HepG2 (cell line): ENCODE measurements at regions not wholly inside any gene's neighbourhood (a gene's known extent, or its start where the extent isn't known, plus 50 kb on each side); places are given as distances from the start of the nearest gene placed in this dataset.

ENCODE experiments used
- CEBPZ ChIP-seq: IDR thresholded peaks from 2 replicates; pipeline ENCODE4 v1.6.1; 2012; ENCODE audit warnings: low read length, improper control_type of control experiment
- DNMT3B ChIP-seq: conservative IDR thresholded peaks from 2 replicates; pipeline ENCODE4 v1.6.1; 2016; ENCODE audit warnings: missing biosample characterization, control low read depth
- GFI1 ChIP-seq: sonication (generic); formaldehyde crosslinking; IDR thresholded peaks from 2 replicates; pipeline ENCODE4 v1.5.0; 2020; ENCODE audit warnings: missing genetic modification reagents, mild to moderate bottlenecking, borderline replicate concordance
- KLF13 ChIP-seq: sonication (generic); formaldehyde crosslinking; IDR thresholded peaks from 2 replicates; pipeline ENCODE4 v1.4.0; 2020; ENCODE audit warnings: mild to moderate bottlenecking, missing genetic modification reagents
- SIX1 ChIP-seq: sonication (generic); formaldehyde crosslinking; IDR thresholded peaks from 2 replicates; pipeline ENCODE4 v1.4.0; 2020; ENCODE audit warnings: missing genetic modification reagents, borderline replicate concordance
- U2AF1 ChIP-seq: fragments of 200-400 bp; formaldehyde crosslinking; optimal IDR thresholded peaks from 2 replicates; pipeline ENCODE3; 2017; ENCODE audit warnings: mild to moderate bottlenecking, low read depth, low read length
- ZNF326 ChIP-seq: sonication (generic); formaldehyde crosslinking; IDR thresholded peaks from 2 replicates; pipeline ENCODE4 v1.4.0; 2020; ENCODE audit warnings: missing genetic modification reagents, borderline replicate concordance
- ZNF552 ChIP-seq: sonication (generic); formaldehyde crosslinking; IDR thresholded peaks from 2 replicates; pipeline ENCODE4 v1.9.0; 2022; ENCODE audit warnings: missing genetic modification reagents, mild to moderate bottlenecking, borderline replicate concordance
- TF ChIP-seq, protein P1 (sequence below): sonication (generic); formaldehyde crosslinking; IDR thresholded peaks from 2 replicates; pipeline ENCODE4 v1.4.0; 2020; ENCODE audit warnings: mild to moderate bottlenecking, missing genetic modification reagents, borderline replicate concordance
- TF ChIP-seq, protein P2 (sequence below): sonication (generic); formaldehyde crosslinking; IDR thresholded peaks from 2 replicates; pipeline ENCODE4 v1.4.0; 2020; ENCODE audit warnings: mild to moderate bottlenecking, missing genetic modification reagents, borderline replicate concordance

DNA sequence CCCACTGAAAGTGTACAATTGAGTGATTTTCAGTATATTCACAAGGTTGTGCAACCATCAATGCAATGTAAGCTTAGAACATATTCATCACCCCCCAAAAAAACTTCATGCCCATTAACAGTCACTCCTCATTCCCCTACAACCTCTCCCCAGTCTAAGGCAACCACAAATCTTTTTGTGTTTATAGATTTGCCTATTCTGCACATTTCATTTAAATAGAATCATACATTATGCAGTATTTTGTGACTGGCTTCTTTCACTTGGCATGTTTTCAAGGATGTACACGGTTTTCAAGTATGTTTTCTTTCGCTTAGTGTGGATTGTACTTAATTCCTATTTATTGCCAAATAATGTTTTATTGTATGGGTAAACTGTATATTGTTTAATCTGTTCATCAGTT is 95.6 kb upstream of the ADRA1D start (continued):
- TF ChIP-seq, protein P1, sequence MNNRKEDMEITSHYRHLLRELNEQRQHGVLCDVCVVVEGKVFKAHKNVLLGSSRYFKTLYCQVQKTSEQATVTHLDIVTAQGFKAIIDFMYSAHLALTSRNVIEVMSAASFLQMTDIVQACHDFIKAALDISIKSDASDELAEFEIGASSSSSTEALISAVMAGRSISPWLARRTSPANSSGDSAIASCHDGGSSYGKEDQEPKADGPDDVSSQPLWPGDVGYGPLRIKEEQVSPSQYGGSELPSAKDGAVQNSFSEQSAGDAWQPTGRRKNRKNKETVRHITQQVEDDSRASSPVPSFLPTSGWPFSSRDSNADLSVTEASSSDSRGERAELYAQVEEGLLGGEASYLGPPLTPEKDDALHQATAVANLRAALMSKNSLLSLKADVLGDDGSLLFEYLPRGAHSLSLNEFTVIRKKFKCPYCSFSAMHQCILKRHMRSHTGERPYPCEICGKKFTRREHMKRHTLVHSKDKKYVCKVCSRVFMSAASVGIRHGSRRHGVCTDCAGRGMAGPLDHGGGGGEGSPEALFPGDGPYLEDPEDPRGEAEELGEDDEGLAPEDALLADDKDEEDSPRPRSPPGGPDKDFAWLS (CRISPR knock-in tag) = no peak
- no peak for TF ChIP-seq U2AF1
- no peak for TF ChIP-seq DNMT3B (CRISPR knock-in tag)
- no peak for TF ChIP-seq ZNF326 (CRISPR knock-in tag)
- no peak for TF ChIP-seq GFI1 (CRISPR knock-in tag)
- TF ChIP-seq CEBPZ = no peak
- TF ChIP-seq SIX1 (CRISPR knock-in tag) = no peak
- TF ChIP-seq, protein P2, sequence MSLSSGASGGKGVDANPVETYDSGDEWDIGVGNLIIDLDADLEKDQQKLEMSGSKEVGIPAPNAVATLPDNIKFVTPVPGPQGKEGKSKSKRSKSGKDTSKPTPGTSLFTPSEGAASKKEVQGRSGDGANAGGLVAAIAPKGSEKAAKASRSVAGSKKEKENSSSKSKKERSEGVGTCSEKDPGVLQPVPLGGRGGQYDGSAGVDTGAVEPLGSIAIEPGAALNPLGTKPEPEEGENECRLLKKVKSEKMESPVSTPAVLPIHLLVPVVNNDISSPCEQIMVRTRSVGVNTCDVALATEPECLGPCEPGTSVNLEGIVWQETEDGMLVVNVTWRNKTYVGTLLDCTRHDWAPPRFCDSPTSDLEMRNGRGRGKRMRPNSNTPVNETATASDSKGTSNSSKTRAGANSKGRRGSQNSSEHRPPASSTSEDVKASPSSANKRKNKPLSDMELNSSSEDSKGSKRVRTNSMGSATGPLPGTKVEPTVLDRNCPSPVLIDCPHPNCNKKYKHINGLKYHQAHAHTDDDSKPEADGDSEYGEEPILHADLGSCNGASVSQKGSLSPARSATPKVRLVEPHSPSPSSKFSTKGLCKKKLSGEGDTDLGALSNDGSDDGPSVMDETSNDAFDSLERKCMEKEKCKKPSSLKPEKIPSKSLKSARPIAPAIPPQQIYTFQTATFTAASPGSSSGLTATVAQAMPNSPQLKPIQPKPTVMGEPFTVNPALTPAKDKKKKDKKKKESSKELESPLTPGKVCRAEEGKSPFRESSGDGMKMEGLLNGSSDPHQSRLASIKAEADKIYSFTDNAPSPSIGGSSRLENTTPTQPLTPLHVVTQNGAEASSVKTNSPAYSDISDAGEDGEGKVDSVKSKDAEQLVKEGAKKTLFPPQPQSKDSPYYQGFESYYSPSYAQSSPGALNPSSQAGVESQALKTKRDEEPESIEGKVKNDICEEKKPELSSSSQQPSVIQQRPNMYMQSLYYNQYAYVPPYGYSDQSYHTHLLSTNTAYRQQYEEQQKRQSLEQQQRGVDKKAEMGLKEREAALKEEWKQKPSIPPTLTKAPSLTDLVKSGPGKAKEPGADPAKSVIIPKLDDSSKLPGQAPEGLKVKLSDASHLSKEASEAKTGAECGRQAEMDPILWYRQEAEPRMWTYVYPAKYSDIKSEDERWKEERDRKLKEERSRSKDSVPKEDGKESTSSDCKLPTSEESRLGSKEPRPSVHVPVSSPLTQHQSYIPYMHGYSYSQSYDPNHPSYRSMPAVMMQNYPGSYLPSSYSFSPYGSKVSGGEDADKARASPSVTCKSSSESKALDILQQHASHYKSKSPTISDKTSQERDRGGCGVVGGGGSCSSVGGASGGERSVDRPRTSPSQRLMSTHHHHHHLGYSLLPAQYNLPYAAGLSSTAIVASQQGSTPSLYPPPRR (CRISPR knock-in tag) = no peak
- TF ChIP-seq ZNF552 (CRISPR knock-in tag) = no peak
- no peak for TF ChIP-seq KLF13 (CRISPR knock-in tag)
